ENCODE measurements at regions not wholly inside any gene's neighbourhood (a gene's known extent, or its start where the extent isn't known, plus 50 kb on each side); places are given as distances from the start of the nearest gene placed in this dataset.

GRCh38 chr2:5982193-5982902, 290.2 kb downstream of the SOX11 start:
- TF ChIP-seq CTCF (IDR thresholded peaks at IDR 0.05): no peak
- Histone ChIP-seq H3K27me3 (no peaks in the 10 kb centered on the region), H3K27ac (no peak overlapping the region), H3K9me3 (no peaks in the 10 kb centered on the region), H3K4me3 (no peak overlapping the region), H3K36me3 (no peaks in the 10 kb centered on the region), H3K4me1 (no peaks in the 10 kb centered on the region)
- no peak for DNase-seq (ENCODE audit: low spot score)

GRCh38 chr2:5982903-5983265, 290.7 kb downstream of the SOX11 start:
- TF ChIP-seq CTCF (IDR thresholded peaks at IDR 0.05): no peak
- DNase-seq (ENCODE audit: low spot score): no peak
- Histone ChIP-seq H3K27ac (no peak overlapping the region), H3K4me1 (no peaks in the 10 kb centered on the region), H3K27me3 (no peaks in the 10 kb centered on the region), H3K4me3 (no peak overlapping the region), H3K36me3 (no peaks in the 10 kb centered on the region), H3K9me3 (no peaks in the 10 kb centered on the region)

- H3K27me3 ChIP-seq: no peaks in the 10 kb centered on the region
- H3K4me1 ChIP-seq: no peaks in the 10 kb centered on the region
- no peak overlapping the region for H3K27ac ChIP-seq
- no peak for DNase-seq (ENCODE audit: low spot score)
- H3K9me3 ChIP-seq: no peaks in the 10 kb centered on the region
- H3K4me3 ChIP-seq: no peak overlapping the region
- no peaks in the 10 kb centered on the region for H3K36me3 ChIP-seq
- no peak for TF ChIP-seq CTCF (IDR thresholded peaks at IDR 0.05)
These were observed 291.5 kb downstream of the SOX11 start for GRCh38 chr2:5983511-5984272.

- Histone ChIP-seq H3K4me1 (no peaks in the 10 kb centered on the region), H3K27ac (no peak overlapping the region), H3K4me3 (no peak overlapping the region), H3K27me3 (no peaks in the 10 kb centered on the region), H3K9me3 (no peaks in the 10 kb centered on the region), H3K36me3 (no peaks in the 10 kb centered on the region)
- no peak for DNase-seq (ENCODE audit: low spot score)
- no peak for TF ChIP-seq CTCF (IDR thresholded peaks at IDR 0.05)
These were observed 292.1 kb downstream of the SOX11 start for GRCh38 chr2:5984273-5984655.

GRCh38 chr2:5984946-5985345, 292.8 kb downstream of the SOX11 start:
- no peak for TF ChIP-seq CTCF (IDR thresholded peaks at IDR 0.05)
- Histone ChIP-seq H3K4me3 (no peak overlapping the region), H3K27ac (no peak overlapping the region), H3K36me3 (no peaks in the 10 kb centered on the region), H3K9me3 (no peaks in the 10 kb centered on the region), H3K27me3 (no peaks in the 10 kb centered on the region), H3K4me1 (no peaks in the 10 kb centered on the region)
- DNase-seq (ENCODE audit: low spot score): no peak

Measured in right atrium auricular region (tissue), 2 donors.